ENCODE measurements at regions not wholly inside any gene's neighbourhood (a gene's known extent, or its start where the extent isn't known, plus 50 kb on each side); places are given as distances from the start of the nearest gene placed in this dataset.

DNA sequence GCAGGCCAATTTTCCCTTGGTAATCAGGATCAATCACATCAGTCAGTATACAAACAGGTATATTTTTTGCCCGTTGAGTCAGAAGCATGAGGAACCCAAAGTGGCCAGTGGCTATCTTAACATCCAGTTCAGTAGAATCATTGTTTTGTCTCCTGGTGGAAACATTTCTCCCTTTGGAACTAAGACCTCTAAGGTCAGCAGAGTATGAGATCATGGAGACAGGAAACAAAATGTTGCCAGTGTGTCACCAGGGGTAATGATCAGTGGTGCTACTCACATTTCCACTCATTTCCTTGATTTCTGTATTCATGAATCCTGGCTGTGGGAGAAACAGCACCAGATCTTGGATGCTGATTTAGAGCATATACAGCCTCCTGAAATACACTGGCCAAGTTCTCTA is 553.0 kb downstream of the CSNK1G3 start:
- DNase-seq (ENCODE audit: low read depth in 2 of 2): no peak

DNA sequence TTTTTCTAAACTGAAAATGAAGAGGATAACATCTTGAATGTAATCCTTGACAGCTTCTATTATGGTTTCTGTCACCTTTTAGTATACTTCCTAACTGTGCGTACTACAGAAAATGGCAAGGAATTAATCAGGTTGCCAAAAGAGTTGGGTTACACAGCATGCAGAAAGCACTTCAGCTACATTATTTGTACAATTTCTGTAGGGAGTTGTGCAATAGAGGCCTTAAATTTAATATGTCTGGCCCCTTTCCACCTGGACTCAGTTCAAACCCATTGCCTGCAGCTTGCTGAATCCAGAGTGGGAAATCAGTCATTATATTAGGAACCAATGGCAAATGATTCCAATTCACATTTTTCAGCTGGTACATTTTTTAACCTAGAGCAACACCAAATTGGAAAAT is 549.7 kb downstream of the CSNK1G3 start:
- no peak for DNase-seq (ENCODE audit: low read depth in 2 of 2)

DNA sequence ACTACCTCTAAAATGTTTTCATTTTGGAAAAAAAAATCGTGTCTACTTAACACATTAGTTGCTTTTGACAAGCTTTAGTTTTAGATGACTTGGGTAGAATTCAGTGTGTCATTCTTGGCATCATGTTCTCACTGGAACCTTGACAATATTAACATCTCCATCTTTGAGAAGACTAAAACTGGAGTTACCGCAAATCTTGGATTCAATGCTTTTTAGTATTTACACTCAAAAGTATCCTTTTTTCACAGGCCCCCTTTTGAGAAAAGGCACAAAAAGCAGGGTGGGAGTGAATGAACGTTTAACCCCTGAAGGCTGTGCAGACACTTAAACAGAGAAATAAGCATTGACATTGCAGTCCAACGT is 549.1 kb downstream of the CSNK1G3 start:
- DNase-seq (ENCODE audit: low read depth in 2 of 2): no peak

DNA sequence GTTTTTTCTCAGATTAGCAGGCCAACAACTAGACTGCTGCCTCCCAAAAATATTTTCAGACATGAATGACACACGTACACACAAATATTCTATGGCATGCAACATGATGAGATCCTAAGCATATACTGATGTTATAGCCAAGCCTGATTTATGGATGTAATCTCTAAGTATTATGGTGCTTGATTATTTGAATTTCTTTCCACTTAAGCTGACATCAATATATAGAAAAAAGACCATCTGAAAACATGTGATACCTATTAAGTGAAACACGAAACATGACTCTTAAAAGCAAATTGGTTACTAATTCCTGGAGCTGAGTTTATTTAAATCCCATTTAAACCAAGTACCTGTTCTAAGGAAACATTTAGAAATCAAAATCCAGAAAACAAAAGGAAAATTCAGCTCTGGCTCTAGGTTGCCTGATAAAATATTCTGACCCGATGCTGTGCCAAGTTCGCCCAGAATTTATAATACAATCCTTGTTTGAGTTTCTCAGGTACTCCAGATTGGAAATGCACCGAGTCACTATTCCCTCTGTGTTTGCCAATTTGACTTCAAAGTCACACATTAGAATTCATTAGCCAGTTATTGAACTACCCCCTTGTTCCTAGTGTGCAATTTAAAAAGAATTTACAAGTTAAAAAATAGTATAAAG is 548.6 kb downstream of the CSNK1G3 start:
- no peak for DNase-seq (ENCODE audit: low read depth in 2 of 2)

- DNase-seq (ENCODE audit: low read depth in 2 of 2): no peak
Measured at GRCh38 chr5:124060011-124060410, 548.0 kb downstream of the CSNK1G3 start.

DNA sequence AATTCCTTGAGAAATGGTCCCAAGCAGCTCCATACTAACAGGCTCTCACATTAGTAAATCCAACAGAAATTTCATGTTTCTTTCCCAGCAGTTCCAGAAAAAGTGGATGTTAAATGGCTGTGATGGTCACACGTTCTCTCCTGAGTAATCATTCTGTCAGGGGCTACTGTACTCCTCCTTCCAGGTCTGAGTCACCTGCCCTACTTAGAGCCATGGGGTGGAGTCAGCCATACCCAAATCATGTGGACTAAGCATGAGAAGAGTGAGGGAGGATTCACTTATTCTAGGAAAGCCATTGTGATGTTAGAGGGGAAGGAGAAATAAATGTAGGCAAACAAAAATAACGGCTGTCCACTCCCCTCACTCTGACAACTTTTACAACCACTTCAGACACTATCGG is 547.2 kb downstream of the CSNK1G3 start:
- no peak for DNase-seq (ENCODE audit: low read depth in 2 of 2)

DNA sequence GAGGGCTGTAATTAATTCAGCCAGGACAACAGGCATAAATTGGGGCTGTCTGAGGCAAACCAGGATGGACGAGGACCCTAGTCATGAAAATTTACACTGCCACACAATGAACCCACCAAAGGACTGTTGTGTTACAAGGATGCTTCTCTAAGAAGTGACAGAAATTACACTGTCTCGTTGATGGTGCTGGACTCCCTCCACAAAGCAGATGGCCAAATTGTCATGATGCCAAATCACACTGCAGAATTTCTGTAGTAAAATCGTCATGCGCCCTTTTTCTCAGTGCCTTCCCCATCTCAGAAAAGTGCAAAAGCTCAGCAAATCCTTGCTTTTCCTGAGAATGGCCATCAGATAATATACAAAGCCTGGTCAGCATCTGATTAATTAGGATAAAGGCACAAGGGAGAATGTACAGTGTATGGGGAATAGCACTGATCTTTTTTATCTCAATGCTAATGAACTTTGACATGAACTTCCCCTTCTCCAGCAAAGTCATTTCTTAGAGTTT is 545.8 kb downstream of the CSNK1G3 start:
- no peak for DNase-seq (ENCODE audit: low read depth in 2 of 2)

GRCh38 chr5:124056991-124057723 is 545.2 kb downstream of the CSNK1G3 start:
- no peak for DNase-seq (ENCODE audit: low read depth in 2 of 2)

DNA sequence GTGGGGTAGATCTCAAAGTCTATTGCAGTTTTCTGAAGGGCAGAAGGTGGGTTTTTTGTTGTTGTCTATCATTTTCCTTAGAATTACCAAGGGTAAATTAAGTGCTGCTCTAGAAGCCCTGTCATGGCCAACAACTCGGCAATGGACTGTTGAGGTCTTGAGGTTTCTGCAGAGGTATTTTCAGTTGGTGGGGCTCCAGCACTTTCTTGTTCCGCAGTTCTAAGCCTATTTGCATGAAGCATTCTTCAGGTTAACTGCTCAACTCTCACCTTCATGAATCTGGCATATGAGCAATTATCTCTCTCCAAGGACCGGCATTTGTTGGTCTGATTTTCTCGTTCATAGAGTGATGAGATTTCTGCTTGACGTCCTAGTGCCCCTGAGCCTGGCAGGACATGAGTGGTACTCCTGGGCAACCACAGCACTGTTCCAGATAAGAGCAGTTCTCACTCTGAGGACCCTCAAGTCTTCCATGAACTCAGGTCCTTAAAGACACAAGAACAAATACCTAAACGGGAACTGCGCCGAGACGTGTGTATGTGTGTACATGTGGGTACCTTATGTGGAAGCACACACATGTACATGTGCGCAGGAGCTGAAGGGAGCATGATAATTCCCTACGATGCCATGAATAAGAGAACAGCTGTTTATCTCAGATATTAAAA is 544.5 kb downstream of the CSNK1G3 start:
- no peak for DNase-seq (ENCODE audit: low read depth in 2 of 2)

- no peak for DNase-seq (ENCODE audit: low read depth in 2 of 2)
Measured at GRCh38 chr5:124055751-124056150, 543.8 kb downstream of the CSNK1G3 start.

GRCh38 chr5:124054564-124054963 is 542.6 kb downstream of the CSNK1G3 start:
- DNase-seq (ENCODE audit: low read depth in 2 of 2): no peak

- DNase-seq (ENCODE audit: low read depth in 2 of 2): no peak
Measured at GRCh38 chr5:124053340-124053739, 541.4 kb downstream of the CSNK1G3 start.

DNA sequence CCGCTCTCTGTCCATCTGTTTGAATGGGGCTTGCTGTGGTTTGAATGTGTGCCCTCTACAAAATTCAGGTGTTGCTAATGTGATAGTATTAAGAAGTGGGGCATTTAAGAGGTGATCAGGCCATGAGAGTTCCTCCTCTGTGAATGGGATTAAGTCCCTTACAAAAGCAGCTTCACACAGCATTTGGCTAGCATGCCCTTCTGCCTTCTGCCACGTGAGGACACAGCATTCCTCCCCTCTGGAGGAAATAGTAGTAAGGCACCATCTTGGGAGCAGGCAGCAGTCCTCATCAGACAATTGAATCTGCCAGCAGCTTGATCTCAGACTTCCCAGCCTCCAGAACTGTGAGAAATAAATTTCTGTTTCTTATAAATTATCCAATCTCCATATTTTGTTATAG is 540.2 kb downstream of the CSNK1G3 start:
- DNase-seq (ENCODE audit: low read depth in 2 of 2): no peak

DNA sequence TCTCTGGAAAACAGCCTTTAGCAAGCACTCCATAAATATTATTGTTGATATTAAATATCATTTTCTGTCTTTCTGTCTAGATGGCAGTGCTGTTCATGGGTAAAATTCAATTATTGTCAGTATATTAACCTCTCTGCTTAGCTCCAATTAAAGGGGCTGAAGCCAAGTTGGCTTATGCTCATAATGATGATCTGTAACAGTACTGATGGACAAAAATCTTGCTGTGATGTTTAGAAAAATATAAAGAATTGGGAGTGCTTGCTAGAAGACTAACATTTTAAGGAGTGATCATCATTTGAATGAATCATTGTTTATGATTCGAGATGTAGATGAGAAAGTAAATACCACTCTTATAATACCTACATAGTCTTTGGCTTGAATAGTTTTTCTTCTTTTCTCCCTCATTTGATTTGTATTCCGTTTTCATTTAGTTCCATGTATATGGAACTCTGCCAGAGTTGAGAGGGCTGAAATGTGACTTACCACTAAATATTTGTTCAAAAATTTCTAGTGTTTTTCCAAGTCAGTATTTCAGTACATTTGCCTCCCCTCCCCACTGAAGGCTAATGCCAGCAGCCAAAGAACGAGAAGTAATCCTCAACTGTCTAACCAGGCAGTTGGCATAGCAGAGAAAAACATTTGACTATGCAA is 538.3 kb downstream of the CSNK1G3 start:
- DNase-seq (ENCODE audit: low read depth in 2 of 2): no peak

DNA sequence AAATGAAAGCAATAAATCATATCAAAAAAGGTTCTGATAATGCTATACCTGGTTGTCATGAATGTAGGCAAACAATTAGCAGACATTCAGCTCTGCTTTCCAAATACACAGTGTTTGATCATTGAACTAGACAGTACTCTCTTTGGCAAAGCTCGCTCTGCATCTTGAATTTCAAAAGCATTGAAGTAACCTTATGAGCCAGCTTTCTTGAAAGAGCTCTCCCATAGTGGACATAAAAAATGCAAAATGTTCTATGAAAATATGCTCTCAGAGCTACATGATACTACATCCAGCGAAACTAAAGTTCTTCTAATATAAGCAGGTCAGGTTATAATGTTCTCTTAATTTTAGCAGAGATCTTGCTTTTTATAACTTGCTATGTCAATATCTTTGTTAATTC is 533.4 kb downstream of the CSNK1G3 start:
- no peak for DNase-seq (ENCODE audit: low read depth in 2 of 2)

DNA sequence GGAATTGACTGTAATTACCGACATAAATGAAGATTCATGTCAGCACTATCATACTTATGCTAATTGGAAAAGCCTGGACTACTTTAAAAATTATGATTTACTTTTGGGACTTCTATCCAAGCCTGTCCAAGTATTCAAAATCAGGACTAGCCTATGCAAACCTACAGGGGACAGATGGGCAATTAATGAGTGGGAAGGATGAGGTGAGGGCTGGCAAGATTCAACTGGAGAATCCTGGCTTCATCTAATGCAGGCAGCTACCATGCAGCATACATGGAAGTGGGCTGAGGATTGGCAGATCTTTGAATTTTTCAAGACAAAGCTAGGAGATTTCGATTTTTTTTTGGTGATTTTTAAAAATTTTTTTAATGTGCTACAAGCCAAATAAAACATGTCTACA is 532.6 kb downstream of the CSNK1G3 start:
- no peak for DNase-seq (ENCODE audit: low read depth in 2 of 2)

DNA sequence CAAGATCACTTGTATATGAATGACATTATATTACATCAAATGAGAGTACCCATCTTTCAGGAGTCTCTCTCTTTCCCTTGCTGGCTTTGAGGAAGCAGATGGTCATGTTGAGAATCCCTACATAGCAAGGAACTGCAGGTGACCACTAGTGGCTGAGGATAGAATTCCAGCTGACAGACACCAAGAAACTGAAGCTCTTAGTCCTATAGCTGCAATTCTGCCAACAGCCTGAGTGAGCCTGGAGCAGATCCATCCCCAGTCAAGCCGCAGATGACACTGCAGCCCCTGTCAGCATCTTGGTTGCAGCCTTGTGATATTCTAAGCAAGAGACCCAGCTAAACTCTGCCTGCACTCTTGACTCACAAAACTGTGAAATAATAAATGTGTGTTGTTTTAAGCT is 531.5 kb downstream of the CSNK1G3 start:
- DNase-seq (ENCODE audit: low read depth in 2 of 2): no peak

DNA sequence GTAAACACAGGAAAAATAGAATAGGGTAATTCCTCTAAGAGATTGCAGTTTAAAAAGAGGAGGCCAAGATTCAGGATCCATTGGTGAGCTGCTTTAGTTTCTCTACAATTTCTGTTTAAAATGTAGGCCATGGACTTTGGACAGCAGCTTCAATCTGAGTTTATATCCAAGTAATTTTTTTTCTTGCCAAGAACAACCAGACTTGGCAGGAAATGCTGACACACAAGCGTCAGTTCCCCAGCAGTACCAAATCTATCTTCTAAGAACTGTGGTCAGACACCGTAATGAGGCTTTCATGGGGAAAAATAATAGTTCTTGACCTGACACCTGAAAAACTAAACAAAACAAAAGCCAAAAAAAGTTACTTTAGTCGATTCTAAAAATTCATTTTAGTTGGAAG is 528.8 kb downstream of the CSNK1G3 start:
- DNase-seq (ENCODE audit: low read depth in 2 of 2): no peak

GRCh38 chr5:124039410-124039809 is 527.4 kb downstream of the CSNK1G3 start:
- DNase-seq (ENCODE audit: low read depth in 2 of 2): no peak

- DNase-seq (ENCODE audit: low read depth in 2 of 2): no peak
Measured at GRCh38 chr5:124036786-124037185, 524.8 kb downstream of the CSNK1G3 start.

DNA sequence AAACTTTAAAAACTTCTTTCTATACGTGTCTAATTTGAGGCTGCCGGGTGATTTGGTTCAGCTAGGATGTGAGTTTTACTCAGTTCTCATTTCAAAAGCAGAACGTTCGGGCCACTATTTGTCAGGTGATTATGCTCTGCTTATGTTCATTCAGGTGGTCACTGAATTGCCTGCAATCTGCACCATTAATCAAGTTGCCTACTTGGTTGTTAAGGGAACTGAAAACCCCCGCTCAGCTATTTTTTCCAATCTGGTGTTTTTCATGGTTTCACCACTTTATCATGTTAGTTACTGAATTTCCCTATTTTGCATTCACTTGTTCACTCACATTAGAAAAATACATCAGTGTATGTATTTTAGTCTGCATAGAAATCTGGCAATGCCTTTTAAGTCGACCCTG is 523.0 kb downstream of the CSNK1G3 start:
- DNase-seq (ENCODE audit: low read depth in 2 of 2): no peak

GRCh38 chr5:124034083-124034700 is 522.2 kb downstream of the CSNK1G3 start:
- no peak for DNase-seq (ENCODE audit: low read depth in 2 of 2)

Data from stimulated activated CD8-positive, alpha-beta memory T cell treated with anti-CD3 and anti-CD28 coated beads, Interleukin-2, amount 100 ng/mL, for 48 hours (primary cell).